NOMO-1 treated with dmso at 0.1 percent for 144 hours (cell line): ENCODE measurements at regions not wholly inside any gene's neighbourhood (a gene's known extent, or its start where the extent isn't known, plus 50 kb on each side); places are given as distances from the start of the nearest gene placed in this dataset.

Experiments
- DNase-seq: peaks from one replicate; lab custom pipeline; 2025; ENCODE audit not compliant: unreplicated experiment; lab: John Stamatoyannopoulos, UW

GRCh38 chr16:7103056-7103455, 229.6 kb upstream of the RBFOX1 start:
- DNase-seq = no peak

GRCh38 chr16:7101054-7101453, 231.6 kb upstream of the RBFOX1 start:
- DNase-seq = no peak

- DNase-seq = no peak
Observed at GRCh38 chr16:7097518-7097917, 235.1 kb upstream of the RBFOX1 start.

GRCh38 chr16:7093511-7093910, 239.1 kb upstream of the RBFOX1 start:
- DNase-seq = no peak

- no peak for DNase-seq
Observed at GRCh38 chr16:7090628-7091115, 242.0 kb upstream of the RBFOX1 start.

GRCh38 chr16:7089751-7090150, 242.9 kb upstream of the RBFOX1 start:
- DNase-seq = no peak

GRCh38 chr16:7088711-7089110, 243.9 kb upstream of the RBFOX1 start:
- DNase-seq = no peak

GRCh38 chr16:7086822-7087616, 245.6 kb upstream of the RBFOX1 start:
- no peak for DNase-seq

GRCh38 chr16:7085776-7086175, 246.9 kb upstream of the RBFOX1 start:
- no peak for DNase-seq

GRCh38 chr16:7083096-7083495, 249.5 kb upstream of the RBFOX1 start:
- DNase-seq = no peak

GRCh38 chr16:7077636-7078035, 255.0 kb upstream of the RBFOX1 start:
- no peak for DNase-seq

- DNase-seq = no peak
Observed at GRCh38 chr16:7074715-7075114, 257.9 kb upstream of the RBFOX1 start.

GRCh38 chr16:7057458-7057857, 275.2 kb upstream of the RBFOX1 start:
- no peak for DNase-seq

- DNase-seq = no peak
Observed at GRCh38 chr16:7055443-7055842, 277.2 kb upstream of the RBFOX1 start.

- no peak for DNase-seq
Observed at GRCh38 chr16:7051591-7052349, 280.9 kb upstream of the RBFOX1 start.

- DNase-seq = no peak
Observed at GRCh38 chr16:7044331-7044730, 288.3 kb upstream of the RBFOX1 start.

GRCh38 chr16:7038475-7038874, 294.2 kb upstream of the RBFOX1 start:
- DNase-seq = no peak

- no peak for DNase-seq
Observed at GRCh38 chr16:7037495-7037894, 295.1 kb upstream of the RBFOX1 start.

- DNase-seq = no peak
Observed at GRCh38 chr16:7031031-7031430, 301.6 kb upstream of the RBFOX1 start.

GRCh38 chr16:7027401-7027800, 305.2 kb upstream of the RBFOX1 start:
- DNase-seq = no peak

GRCh38 chr16:7026639-7027038, 306.0 kb upstream of the RBFOX1 start:
- DNase-seq = no peak

- DNase-seq = no peak
Observed at GRCh38 chr16:7025616-7026190, 306.9 kb upstream of the RBFOX1 start.
